Hematopoietic multipotent progenitor cell (in vitro differentiated cells): ENCODE measurements at regions not wholly inside any gene's neighbourhood (a gene's known extent, or its start where the extent isn't known, plus 50 kb on each side); places are given as distances from the start of the nearest gene placed in this dataset.
"Not testable (repeated sequence)": the region's sequence is repeated elsewhere in the genome, so short reads cannot be mapped to it uniquely, and the experiment has no call there.

Source experiments
- DNase-seq, 3 donors: peaks; one replicate each; pipeline ENCODE4 v3.0.0-alpha.2; 2011 to 2015; ENCODE audit warnings: low read depth in 2 of 3, low spot score in 2 of 3

- DNase-seq = not testable (repeated sequence)
Observed at GRCh38 chr1:143845193-143845592, 126.6 kb downstream of the FAM72C start.

GRCh38 chr1:143842058-143842457, 129.7 kb downstream of the FAM72C start:
- not testable (repeated sequence) for DNase-seq

- not testable (repeated sequence) for DNase-seq
Observed at GRCh38 chr1:143839182-143839581, 132.6 kb downstream of the FAM72C start.

GRCh38 chr1:143838598-143838929, 133.2 kb downstream of the FAM72C start:
- DNase-seq = not testable (repeated sequence)

- not testable (repeated sequence) for DNase-seq
Observed at GRCh38 chr1:143837924-143838597, 133.7 kb downstream of the FAM72C start.

GRCh38 chr1:143833376-143833775, 138.4 kb downstream of the FAM72C start:
- DNase-seq = not testable (repeated sequence)

GRCh38 chr1:143832379-143832716, 139.4 kb downstream of the FAM72C start:
- DNase-seq = not testable (repeated sequence)

GRCh38 chr1:143831479-143832378, 140.1 kb downstream of the FAM72C start:
- not testable (repeated sequence) for DNase-seq

- not testable (repeated sequence) for DNase-seq
Observed at GRCh38 chr1:143826162-143826561, 145.6 kb downstream of the FAM72C start.

- DNase-seq = not testable (repeated sequence)
Observed at GRCh38 chr1:143824266-143824665, 147.5 kb downstream of the FAM72C start.

GRCh38 chr1:143820058-143820457, 151.7 kb downstream of the FAM72C start:
- DNase-seq = not testable (repeated sequence)

- DNase-seq = not testable (repeated sequence)
Observed at GRCh38 chr1:143816369-143816768, 155.4 kb downstream of the FAM72C start.

GRCh38 chr1:143805374-143805773, 166.4 kb downstream of the FAM72C start:
- DNase-seq = not testable (repeated sequence)

GRCh38 chr1:143804707-143805356, 167.0 kb downstream of the FAM72C start:
- DNase-seq = not testable (repeated sequence)

GRCh38 chr1:143803927-143804411, 167.8 kb downstream of the FAM72C start:
- peak in 2 of 3 donors; percentile 51 to 55 for DNase-seq

GRCh38 chr1:143803095-143803494, 168.7 kb downstream of the FAM72C start:
- not testable (repeated sequence) for DNase-seq

GRCh38 chr1:143799568-143800187, 172.1 kb downstream of the FAM72C start:
- DNase-seq = not testable (repeated sequence)

- not testable (repeated sequence) for DNase-seq
Observed at GRCh38 chr1:143796369-143796768, 175.4 kb downstream of the FAM72C start.

GRCh38 chr1:143792047-143792937, 179.5 kb downstream of the FAM72C start:
- DNase-seq = not testable (repeated sequence)

- DNase-seq = not testable (repeated sequence)
Observed at GRCh38 chr1:143786381-143786780, 185.4 kb downstream of the FAM72C start.
